ENCODE measurements at regions not wholly inside any gene's neighbourhood (a gene's known extent, or its start where the extent isn't known, plus 50 kb on each side); places are given as distances from the start of the nearest gene placed in this dataset.

DNA sequence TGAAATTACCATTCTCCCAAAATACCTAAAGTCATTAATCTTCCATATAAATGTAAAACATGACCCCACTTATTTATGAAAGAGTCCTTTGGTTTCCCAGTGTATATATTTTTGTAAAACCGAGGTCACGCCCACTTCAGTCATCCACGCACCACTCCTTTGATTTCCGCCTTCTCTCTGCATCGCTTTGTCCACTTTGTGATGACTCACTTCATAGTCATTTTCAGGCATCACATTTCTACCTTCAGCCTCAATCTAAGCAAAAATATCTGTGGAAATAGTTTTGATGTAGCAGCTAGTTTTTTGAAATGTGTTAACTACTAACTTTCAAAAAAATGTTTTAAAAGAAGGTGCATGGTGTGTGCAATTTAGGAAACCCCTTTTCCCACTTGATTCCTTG lies 793.5 kb upstream of the SOX11 start:
- TF ChIP-seq CTCF (IDR thresholded peaks at IDR 0.05) (no peak), POLR2A (IDR thresholded peaks at IDR 0.05) (no peak)

Data from thyroid gland (tissue), 4 donors.